SK-N-SH treated with all-trans-retinoic acid at 6 μM for 48 hours (cell line): ENCODE measurements at regions not wholly inside any gene's neighbourhood (a gene's known extent, or its start where the extent isn't known, plus 50 kb on each side); places are given as distances from the start of the nearest gene placed in this dataset.

Experiments
- ATAC-seq: fragments of 200-7000 bp; cut with Tn5 transposase; 3 replicates; pipeline ENCODE4 v1.9.1; 2020; ENCODE audit warnings: mild to moderate bottlenecking, moderate library complexity
- ARNTL ChIP-seq: fragments of 450-650 bp; formaldehyde crosslinking; IDR thresholded peaks from 2 replicates; pipeline ENCODE4 v1.5.0; 2020; ENCODE audit warnings: low read depth, mild to moderate bottlenecking, moderate library complexity, borderline replicate concordance
- CSDC2 ChIP-seq: fragments of 250-450 bp; sonication (Bioruptor Pico); IDR thresholded peaks from 2 replicates; pipeline ENCODE4 v1.5.0; 2020; ENCODE audit warnings: mild to moderate bottlenecking, moderate library complexity
- CSRNP3 ChIP-seq: fragments of 250-450 bp; sonication (Bioruptor Pico); IDR thresholded peaks from 2 replicates; pipeline ENCODE4 v1.5.1; 2021; ENCODE audit warnings: mild to moderate bottlenecking, moderate library complexity
- ESRRG ChIP-seq: fragments of 250-450 bp; sonication (Bioruptor Pico); IDR thresholded peaks from 2 replicates; pipeline ENCODE4 v1.6.1; 2021; ENCODE audit warnings: mild to moderate bottlenecking
- GLIS3 ChIP-seq: fragments of 250-450 bp; sonication (Bioruptor Pico); IDR thresholded peaks from 2 replicates; pipeline ENCODE4 v1.5.0; 2020; ENCODE audit warnings: mild to moderate bottlenecking, moderate library complexity
- ISL1 ChIP-seq: fragments of 250-450 bp; sonication (Bioruptor Pico); IDR thresholded peaks from 2 replicates; pipeline ENCODE4 v2.1.2; 2022; ENCODE audit warnings: mild to moderate bottlenecking, moderate library complexity
- OSR1 ChIP-seq: fragments of 250-450 bp; sonication (Bioruptor Pico); IDR thresholded peaks from 2 replicates; pipeline ENCODE4 v1.8.0; 2022; ENCODE audit warnings: moderate library complexity, mild to moderate bottlenecking, inconsistent platforms
- POU6F1 ChIP-seq: fragments of 250-450 bp; sonication (Bioruptor Pico); IDR thresholded peaks from 2 replicates; pipeline ENCODE4 v1.8.0; 2021; ENCODE audit warnings: low read depth, mild to moderate bottlenecking, moderate library complexity, borderline replicate concordance
- PPARA ChIP-seq: fragments of 250-450 bp; sonication (Bioruptor Pico); IDR thresholded peaks from 2 replicates; pipeline ENCODE4 v1.5.0; 2020; ENCODE audit warnings: mild to moderate bottlenecking, borderline replicate concordance
- RARB ChIP-seq: fragments of 250-450 bp; sonication (Bioruptor Pico); IDR thresholded peaks from 2 replicates; pipeline ENCODE4 v1.8.0; 2021; ENCODE audit warnings: mild to moderate bottlenecking, moderate library complexity
- SNAI2 ChIP-seq: fragments of 250-450 bp; sonication (Bioruptor Pico); IDR thresholded peaks from 2 replicates; pipeline ENCODE4 v1.5.0; 2020; ENCODE audit warnings: mild to moderate bottlenecking, moderate library complexity
- TCF4 ChIP-seq: fragments of 250-450 bp; sonication (Bioruptor Pico); IDR thresholded peaks from 2 replicates; pipeline ENCODE4 v1.8.0; 2021; ENCODE audit warnings: mild to moderate bottlenecking, moderate library complexity, borderline replicate concordance
- TOX ChIP-seq: fragments of 250-450 bp; sonication (Bioruptor Pico); IDR thresholded peaks from 2 replicates; pipeline ENCODE4 v1.8.0; 2021; ENCODE audit warnings: mild to moderate bottlenecking, moderate library complexity, borderline replicate concordance
- TSHZ2 ChIP-seq: fragments of 250-450 bp; sonication (Bioruptor Pico); IDR thresholded peaks from 2 replicates; pipeline ENCODE4 v1.5.0; 2020; ENCODE audit warnings: mild to moderate bottlenecking, moderate library complexity
- ZC3H10 ChIP-seq: fragments of 250-450 bp; sonication (Bioruptor Pico); IDR thresholded peaks from 2 replicates; pipeline ENCODE4 v1.5.1; 2021; ENCODE audit warnings: mild to moderate bottlenecking, moderate library complexity
- ZFP3 ChIP-seq: fragments of 250-450 bp; sonication (Bioruptor Pico); IDR thresholded peaks from 2 replicates; pipeline ENCODE4 v1.5.0; 2020; ENCODE audit warnings: mild to moderate bottlenecking, moderate library complexity
- ZFP30 ChIP-seq: fragments of 450-650 bp; formaldehyde crosslinking; IDR thresholded peaks from 2 replicates; pipeline ENCODE4 v1.5.0; 2022; ENCODE audit warnings: mild to moderate bottlenecking, moderate library complexity
- ZNF70 ChIP-seq: fragments of 450-650 bp; formaldehyde crosslinking; IDR thresholded peaks from 2 replicates; pipeline ENCODE4 v1.5.0; 2020; ENCODE audit warnings: mild to moderate bottlenecking, moderate library complexity
- TF ChIP-seq, protein P1 (sequence below): fragments of 250-450 bp; sonication (Bioruptor Pico); IDR thresholded peaks from 2 replicates; pipeline ENCODE4 v1.5.1; 2020; ENCODE audit warnings: low read depth, mild to moderate bottlenecking, moderate library complexity
- TF ChIP-seq, protein P2 (sequence below): fragments of 250-450 bp; sonication (Bioruptor Pico); IDR thresholded peaks from 2 replicates; pipeline ENCODE4 v1.8.0; 2020; ENCODE audit warnings: mild to moderate bottlenecking, moderate library complexity, borderline replicate concordance

DNA sequence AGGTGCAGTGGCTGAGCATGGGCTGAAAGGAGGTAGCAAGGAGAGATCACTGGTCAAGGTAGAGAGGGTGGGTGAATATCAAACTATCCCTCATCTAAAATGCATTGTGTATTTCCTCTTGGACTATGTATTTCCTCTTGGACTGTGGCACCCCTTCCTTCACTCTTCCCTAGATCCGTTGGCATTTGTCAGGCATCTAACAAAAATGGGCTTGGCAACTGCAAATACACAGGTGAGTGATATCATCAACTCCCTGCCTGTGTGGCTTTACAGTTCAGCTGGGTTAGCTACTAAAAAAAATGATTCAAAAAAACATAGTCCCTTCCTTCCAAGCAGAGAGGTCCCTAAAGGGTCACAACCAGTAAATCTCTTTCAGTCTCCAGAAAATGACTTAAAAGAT, 142.8 kb upstream of the FUT8 start:
- no peak for ATAC-seq
- TF ChIP-seq TCF4 (CRISPR knock-in tag) (no peak), ZFP3 (CRISPR knock-in tag) (no peak), ARNTL (CRISPR knock-in tag) (no peak), ISL1 (CRISPR knock-in tag) (no peak), CSRNP3 (CRISPR knock-in tag) (no peak), ZNF70 (no peak), TOX (CRISPR knock-in tag) (no peak), ESRRG (CRISPR knock-in tag) (no peak)
- TF ChIP-seq, protein P1, sequence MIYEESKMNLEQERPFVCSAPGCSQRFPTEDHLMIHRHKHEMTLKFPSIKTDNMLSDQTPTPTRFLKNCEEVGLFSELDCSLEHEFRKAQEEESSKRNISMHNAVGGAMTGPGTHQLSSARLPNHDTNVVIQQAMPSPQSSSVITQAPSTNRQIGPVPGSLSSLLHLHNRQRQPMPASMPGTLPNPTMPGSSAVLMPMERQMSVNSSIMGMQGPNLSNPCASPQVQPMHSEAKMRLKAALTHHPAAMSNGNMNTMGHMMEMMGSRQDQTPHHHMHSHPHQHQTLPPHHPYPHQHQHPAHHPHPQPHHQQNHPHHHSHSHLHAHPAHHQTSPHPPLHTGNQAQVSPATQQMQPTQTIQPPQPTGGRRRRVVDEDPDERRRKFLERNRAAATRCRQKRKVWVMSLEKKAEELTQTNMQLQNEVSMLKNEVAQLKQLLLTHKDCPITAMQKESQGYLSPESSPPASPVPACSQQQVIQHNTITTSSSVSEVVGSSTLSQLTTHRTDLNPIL: no peak

GRCh38 chr14:65277027-65277426, 135.5 kb upstream of the FUT8 start:
- no peak for ATAC-seq
- TF ChIP-seq TCF4 (CRISPR knock-in tag): no peak
- no peak for TF ChIP-seq ZFP30 (CRISPR knock-in tag)
- TF ChIP-seq PPARA: no peak
- no peak for TF ChIP-seq POU6F1 (CRISPR knock-in tag)

DNA sequence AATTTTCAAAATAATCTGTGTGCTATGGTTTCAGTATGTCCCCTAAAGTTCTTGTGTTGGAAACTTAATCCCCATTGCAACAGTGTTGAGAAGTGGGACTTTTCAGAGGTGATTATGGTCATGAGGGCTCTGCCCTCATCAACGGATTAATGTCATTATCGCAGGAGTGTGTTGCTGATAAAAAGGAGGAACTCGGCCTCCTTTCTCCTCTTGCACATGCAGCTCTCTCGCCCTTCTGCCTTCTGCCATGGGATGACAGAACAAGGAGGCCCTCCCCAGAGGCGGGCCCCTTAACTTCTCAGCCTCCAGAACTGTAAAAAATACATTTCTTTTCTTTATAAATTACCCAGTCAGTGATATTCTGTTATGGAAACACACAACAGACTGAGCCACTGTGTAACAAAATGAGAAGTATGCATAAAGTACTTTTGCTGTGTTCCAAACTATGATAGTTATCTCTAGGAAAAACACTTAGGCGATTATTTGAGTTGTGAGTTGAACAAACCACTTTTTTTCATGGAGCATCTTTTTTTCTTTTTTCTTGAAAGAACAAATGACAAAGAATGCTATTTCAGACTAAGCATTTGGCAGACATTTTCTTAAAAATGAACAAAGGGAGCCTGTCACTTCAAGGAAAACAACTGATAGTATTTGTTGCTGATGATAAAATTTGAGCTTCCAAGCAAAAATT, 134.8 kb upstream of the FUT8 start:
- no peak for ATAC-seq
- TF ChIP-seq ZC3H10 (CRISPR knock-in tag): no peak
- no peak for TF ChIP-seq CSDC2
- TF ChIP-seq SNAI2 (CRISPR knock-in tag): no peak
- no peak for TF ChIP-seq RARB (CRISPR knock-in tag)
- TF ChIP-seq TOX (CRISPR knock-in tag): no peak
- no peak for TF ChIP-seq ZNF70
- no peak for TF ChIP-seq OSR1 (CRISPR knock-in tag)
- TF ChIP-seq CSRNP3 (CRISPR knock-in tag): no peak
- TF ChIP-seq ZFP3 (CRISPR knock-in tag): no peak
- TF ChIP-seq ISL1 (CRISPR knock-in tag): no peak
- TF ChIP-seq GLIS3 (CRISPR knock-in tag): no peak
- TF ChIP-seq ARNTL (CRISPR knock-in tag): no peak
- TF ChIP-seq, protein P2, sequence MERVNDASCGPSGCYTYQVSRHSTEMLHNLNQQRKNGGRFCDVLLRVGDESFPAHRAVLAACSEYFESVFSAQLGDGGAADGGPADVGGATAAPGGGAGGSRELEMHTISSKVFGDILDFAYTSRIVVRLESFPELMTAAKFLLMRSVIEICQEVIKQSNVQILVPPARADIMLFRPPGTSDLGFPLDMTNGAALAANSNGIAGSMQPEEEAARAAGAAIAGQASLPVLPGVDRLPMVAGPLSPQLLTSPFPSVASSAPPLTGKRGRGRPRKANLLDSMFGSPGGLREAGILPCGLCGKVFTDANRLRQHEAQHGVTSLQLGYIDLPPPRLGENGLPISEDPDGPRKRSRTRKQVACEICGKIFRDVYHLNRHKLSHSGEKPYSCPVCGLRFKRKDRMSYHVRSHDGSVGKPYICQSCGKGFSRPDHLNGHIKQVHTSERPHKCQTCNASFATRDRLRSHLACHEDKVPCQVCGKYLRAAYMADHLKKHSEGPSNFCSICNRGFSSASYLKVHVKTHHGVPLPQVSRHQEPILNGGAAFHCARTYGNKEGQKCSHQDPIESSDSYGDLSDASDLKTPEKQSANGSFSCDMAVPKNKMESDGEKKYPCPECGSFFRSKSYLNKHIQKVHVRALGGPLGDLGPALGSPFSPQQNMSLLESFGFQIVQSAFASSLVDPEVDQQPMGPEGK (CRISPR knock-in tag): no peak
- no peak for TF ChIP-seq TCF4 (CRISPR knock-in tag)
- no peak for TF ChIP-seq TSHZ2 (CRISPR knock-in tag)
- TF ChIP-seq ESRRG (CRISPR knock-in tag): no peak
- TF ChIP-seq ZFP30 (CRISPR knock-in tag): no peak
- TF ChIP-seq, protein P1: no peak
- TF ChIP-seq POU6F1 (CRISPR knock-in tag): no peak
